MCF 10A (cell line): ENCODE measurements at regions not wholly inside any gene's neighbourhood (a gene's known extent, or its start where the extent isn't known, plus 50 kb on each side); places are given as distances from the start of the nearest gene placed in this dataset.
"Not testable (repeated sequence)": the region's sequence is repeated elsewhere in the genome, so short reads cannot be mapped to it uniquely, and the experiment has no call there.

Source experiments
- BruUV-seq: library from RNA; stranded (reverse); fragments of 400-500 nt; replicated peaks from 2 replicates; lab custom pipeline; 2021; lab: Mats Ljungman, UMichigan
- CTCF ChIA-PET: fragments of 300-600 bp; sonication (Branson Sonifier 250); formaldehyde crosslinking; extraction: SDS; loops from one replicate; lab custom pipeline; 2021; ENCODE audit warnings: antibody characterized with exemption, inconsistent platforms; lab: Yijun Ruan, JAX
- POLR2A ChIA-PET: fragments of 300-600, 350-650 bp; sonication (Branson Sonifier 250); formaldehyde crosslinking; extraction: SDS; loops from one replicate; lab custom pipeline; 2020; ENCODE audit warnings: antibody characterized with exemption, inconsistent platforms; lab: Yijun Ruan, JAX
- DNase-seq: peaks from one replicate; pipeline ENCODE4 v3.0.0-alpha.2; 2018; ENCODE audit not compliant: unreplicated experiment
- H3K27ac Mint-ChIP-seq: one replicate; pipeline ENCODE4 v1.8.0; 2022; ENCODE audit warnings: mild to moderate bottlenecking, low read depth, mixed read lengths; ENCODE audit not compliant: unreplicated experiment
- H3K27me3 Mint-ChIP-seq: one replicate; pipeline ENCODE4 v1.8.0; 2022; ENCODE audit warnings: mixed read lengths; ENCODE audit not compliant: insufficient read depth, unreplicated experiment
- H3K36me3 Mint-ChIP-seq: one replicate; pipeline ENCODE4 v1.8.0; 2022; ENCODE audit warnings: mild to moderate bottlenecking, moderate library complexity, mixed read lengths; ENCODE audit not compliant: insufficient read depth, unreplicated experiment
- H3K4me1 Mint-ChIP-seq: one replicate; pipeline ENCODE4 v1.8.0; 2022; ENCODE audit warnings: mixed read lengths; ENCODE audit not compliant: insufficient read depth, unreplicated experiment
- H3K4me3 Mint-ChIP-seq: one replicate; pipeline ENCODE4 v1.8.0; 2022; ENCODE audit warnings: mild to moderate bottlenecking, moderate library complexity, mixed read lengths; ENCODE audit not compliant: unreplicated experiment
- H3K9me3 Mint-ChIP-seq: one replicate; pipeline ENCODE4 v1.8.0; 2022; ENCODE audit warnings: mixed read lengths; ENCODE audit not compliant: unreplicated experiment
- CTCF ChIP-seq: fragments of 200-600 bp; IDR thresholded peaks from one replicate; pipeline ENCODE4 v1.8.0; 2022; ENCODE audit warnings: antibody characterized with exemption, mild to moderate bottlenecking; ENCODE audit not compliant: unreplicated experiment
- intact Hi-C: fragments of 100-400 bp; cut with micrococcal nuclease; formaldehyde crosslinking; loops from 2 replicates; pipeline ENCODE4 v1.14.1; 2022

- DNase-seq, result peak; percentile 34
- no TSS peak for BruUV-seq
- Mint-ChIP-seq H3K27me3 (peaks cover 30% of the 10 kb centered on the region), H3K27ac (peak overlapping the region; percentile 67), H3K4me1 (peaks cover 12% of the 10 kb centered on the region), H3K4me3 (no peak overlapping the region), H3K36me3 (no peaks in the 10 kb centered on the region), H3K9me3 (no peaks in the 10 kb centered on the region)
- intact Hi-C loops, result no loop called here
- ChIA-PET CTCF (no interaction called here), POLR2A (no interaction called here)
- no peak for TF ChIP-seq CTCF
Observed at GRCh38 chr2:167749660-167750059, 497.7 kb downstream of the STK39 start.

- peaks cover 33% of the 10 kb centered on the region for H3K27me3 Mint-ChIP-seq
- no peak overlapping the region for H3K4me3 Mint-ChIP-seq
- ChIA-PET POLR2A (interaction anchor here (0.8 kb wide), 2 partner anchors 85 to 167 kb away, joined by 3 to 5 read pairs; no protein-coding TSS in a partner anchor), CTCF (interaction anchor here (0.5 to 0.6 kb wide), 3 partner anchors 42 to 369 kb away, joined by 3 to 5 read pairs (median 4); no protein-coding TSS in a partner anchor)
- intact Hi-C loops, result no loop called here
- H3K27ac Mint-ChIP-seq, result peak overlapping the region; percentile 67
- TF ChIP-seq CTCF, result no peak
- H3K9me3 Mint-ChIP-seq, result no peaks in the 10 kb centered on the region
- no peaks in the 10 kb centered on the region for H3K36me3 Mint-ChIP-seq
- peak; percentile 75 for DNase-seq
- H3K4me1 Mint-ChIP-seq, result peaks cover 12% of the 10 kb centered on the region
- no TSS peak for BruUV-seq
Observed at GRCh38 chr2:167749016-167749415, 498.4 kb downstream of the STK39 start.

- no TSS peak for BruUV-seq
- Mint-ChIP-seq H3K27ac (no peak overlapping the region), H3K9me3 (no peaks in the 10 kb centered on the region), H3K4me1 (peaks cover 12% of the 10 kb centered on the region), H3K36me3 (no peaks in the 10 kb centered on the region), H3K4me3 (no peak overlapping the region), H3K27me3 (peaks cover 33% of the 10 kb centered on the region)
- intact Hi-C loops, result no loop called here
- POLR2A ChIA-PET, result interaction anchor here (0.8 kb wide), 2 partner anchors 86 to 167 kb away, joined by 3 to 5 read pairs; no protein-coding TSS in a partner anchor
- CTCF ChIA-PET, result interaction anchor here (0.5 to 0.6 kb wide), 3 partner anchors 47 to 370 kb away, joined by 3 to 5 read pairs (median 4); no protein-coding TSS in a partner anchor
- no peak for TF ChIP-seq CTCF
- no peak for DNase-seq
Observed at GRCh38 chr2:167748536-167748935, 498.9 kb downstream of the STK39 start.

GRCh38 chr2:167745667-167746066 lies 501.7 kb downstream of the STK39 start:
- CTCF ChIA-PET, result no interaction called here
- intact Hi-C loops, result no loop called here

GRCh38 chr2:167739921-167740320 lies 507.5 kb downstream of the STK39 start:
- H3K4me3 Mint-ChIP-seq, H3K27ac Mint-ChIP-seq, CTCF ChIA-PET, BruUV-seq, H3K9me3 Mint-ChIP-seq, H3K4me1 Mint-ChIP-seq, POLR2A ChIA-PET, intact Hi-C loops, DNase-seq, H3K36me3 Mint-ChIP-seq: not testable (repeated sequence)
- peaks cover 38% of the 10 kb centered on the region for H3K27me3 Mint-ChIP-seq

More at GRCh38 chr2:167745667-167746066, 501.7 kb downstream of the STK39 start:
- BruUV-seq, result no TSS peak
- Mint-ChIP-seq H3K4me3 (no peak overlapping the region), H3K36me3 (no peaks in the 10 kb centered on the region), H3K27me3 (peaks cover 33% of the 10 kb centered on the region), H3K27ac (no peak overlapping the region), H3K9me3 (no peaks in the 10 kb centered on the region), H3K4me1 (peaks cover 12% of the 10 kb centered on the region)
- no peak for TF ChIP-seq CTCF
- POLR2A ChIA-PET, result no interaction called here
- DNase-seq, result no peak
